PC-3 (cell line): ENCODE measurements at regions not wholly inside any gene's neighbourhood (a gene's known extent, or its start where the extent isn't known, plus 50 kb on each side); places are given as distances from the start of the nearest gene placed in this dataset.

Experiments
- CTCF ChIP-seq: fragments of 300-600 bp; sonication (generic); conservative IDR thresholded peaks from 2 replicates; pipeline ENCODE4 v1.5.1; 2017; ENCODE audit warnings: antibody characterized with exemption, low read depth, mild to moderate bottlenecking, low read length
- EZH2 ChIP-seq: fragments of 300-600 bp; sonication (generic); IDR thresholded peaks from one replicate; pipeline ENCODE4 v1.6.1; 2017; ENCODE audit warnings: antibody characterized with exemption, mild to moderate bottlenecking, low read length; ENCODE audit not compliant: unreplicated experiment

GRCh38 chr3:75610773-75611172, 53.4 kb upstream of the FRG2C start:
- TF ChIP-seq CTCF (no peak), EZH2 (no peak)
